H1 (cell line): ENCODE measurements at regions not wholly inside any gene's neighbourhood (a gene's known extent, or its start where the extent isn't known, plus 50 kb on each side); places are given as distances from the start of the nearest gene placed in this dataset.

Experiments
- BCL11A ChIP-seq, 2 experiments: IDR thresholded peaks; one replicate each; pipeline ENCODE4 v1.6.1; 2011; ENCODE audit warnings: low read depth in 2 of 2, low read length in 2 of 2, mild to moderate bottlenecking in 2 of 2
- CHD7 ChIP-seq: fragments of 300-600 bp; sonication (generic); IDR thresholded peaks from 2 replicates; pipeline ENCODE4 v1.7.1; 2012; ENCODE audit warnings: low read length, moderate library complexity, mild to moderate bottlenecking, inconsistent platforms; ENCODE audit not compliant: insufficient replicate concordance

- no peak for TF ChIP-seq CHD7
- no peak for TF ChIP-seq BCL11A (IDR thresholded peaks at IDR 0.05; ENCODE audit: low read depth in 2 of 2, low read length in 2 of 2)
These were observed 76.2 kb upstream of the KSR1 start (continued) for GRCh38 chr17:27379888-27380533.
